ENCODE measurements at regions not wholly inside any gene's neighbourhood (a gene's known extent, or its start where the extent isn't known, plus 50 kb on each side); places are given as distances from the start of the nearest gene placed in this dataset.

- no peaks in the 10 kb centered on the region for H3K9me2 ChIP-seq (replicated peaks; ENCODE audit: low read length)
- H3K4me2 ChIP-seq (ENCODE audit: low read length): no peak overlapping the region
- TF ChIP-seq CTCF (conservative IDR thresholded peaks at IDR 0.05; ENCODE audit: low read depth, low read length) (no peak), EZH2 (IDR thresholded peaks at IDR 0.05; ENCODE audit: low read length, unreplicated experiment) (no peak), EZH2phosphoT487 (IDR thresholded peaks at IDR 0.05; ENCODE audit: borderline replicate concordance, low read length) (no peak)
- no peaks in the 10 kb centered on the region for H3K27me3 ChIP-seq (ENCODE audit: low read length)
- no peaks in the 10 kb centered on the region for H3K9me3 ChIP-seq (ENCODE audit: low read length)
- intact Hi-C loops (cut with micrococcal nuclease): no loop called here
- no peaks in the 10 kb centered on the region for H3F3A ChIP-seq (ENCODE audit: low read length, unreplicated experiment)
- H3K36me3 ChIP-seq (ENCODE audit: low read depth, low read length): no peaks in the 10 kb centered on the region
- no peaks in the 10 kb centered on the region for H3K79me2 ChIP-seq (ENCODE audit: low read length)
- ChIA-PET CTCF (no interaction called here), POLR2A (ENCODE audit: unreplicated experiment) (no interaction called here)
- peaks cover 19% of the 10 kb centered on the region for H3K4me1 ChIP-seq (ENCODE audit: insufficient read depth, low read length)
- H3K27ac ChIP-seq (ENCODE audit: low read length): no peak overlapping the region
- no peak overlapping the region for H2AFZ ChIP-seq (ENCODE audit: low read length)
- H4K20me1 ChIP-seq (ENCODE audit: low read length): no peaks in the 10 kb centered on the region
- H3K9ac ChIP-seq (ENCODE audit: low read length): no peak overlapping the region
- no peak for DNase-seq
- ATAC-seq: no peak
- no TSS peak for BruUV-seq (replicated peaks)
- no peak overlapping the region for H3K4me3 ChIP-seq (ENCODE audit: low read length)
Measured at GRCh38 chr14:23828616-23829015, 125.0 kb upstream of the DHRS4 start.

- H3K36me3 ChIP-seq (ENCODE audit: low read depth, low read length): no peaks in the 10 kb centered on the region
- H4K20me1 ChIP-seq (ENCODE audit: low read length): no peaks in the 10 kb centered on the region
- H3K27ac ChIP-seq (ENCODE audit: low read length): 0 out of 2 replicates have a peak overlapping the region, but pooled peaks have one; percentile 12
- H3K4me3 ChIP-seq (ENCODE audit: low read length): no peak overlapping the region
- H3K9me2 ChIP-seq (replicated peaks; ENCODE audit: low read length): no peaks in the 10 kb centered on the region
- DNase-seq (peak; percentile 96), ATAC-seq (peak; percentile 100)
- H3K27me3 ChIP-seq (ENCODE audit: low read length): no peaks in the 10 kb centered on the region
- no peaks in the 10 kb centered on the region for H3F3A ChIP-seq (ENCODE audit: low read length, unreplicated experiment)
- intact Hi-C loops (cut with micrococcal nuclease): no loop called here
- peaks cover 19% of the 10 kb centered on the region for H3K4me1 ChIP-seq (ENCODE audit: insufficient read depth, low read length)
- ChIA-PET POLR2A (ENCODE audit: unreplicated experiment) (interaction anchor here (0.6 to 0.7 kb wide), 2 partner anchors 28 to 31 kb away, joined by 4 to 8 read pairs; no protein-coding TSS in a partner anchor), CTCF (no interaction called here)
- no peak for TF ChIP-seq CTCF (conservative IDR thresholded peaks at IDR 0.05; ENCODE audit: low read depth, low read length)
- H3K79me2 ChIP-seq (ENCODE audit: low read length): no peaks in the 10 kb centered on the region
- no TSS peak for BruUV-seq (replicated peaks)
- H3K9ac ChIP-seq (ENCODE audit: low read length): no peak overlapping the region
- H2AFZ ChIP-seq (ENCODE audit: low read length): no peak overlapping the region
- peak overlapping the region; percentile 52 for H3K4me2 ChIP-seq (ENCODE audit: low read length)
- no peaks in the 10 kb centered on the region for H3K9me3 ChIP-seq (ENCODE audit: low read length)
Measured at GRCh38 chr14:23829736-23830471, 123.7 kb upstream of the DHRS4 start.

GRCh38 chr14:23831596-23831995 is 122.0 kb upstream of the DHRS4 start:
- Histone ChIP-seq H3K36me3 (ENCODE audit: low read depth, low read length) (no peaks in the 10 kb centered on the region), H3K27ac (ENCODE audit: low read length) (no peak overlapping the region), H3K4me1 (ENCODE audit: insufficient read depth, low read length) (peaks cover 19% of the 10 kb centered on the region), H3K4me3 (ENCODE audit: low read length) (no peak overlapping the region), H3K9ac (ENCODE audit: low read length) (no peak overlapping the region), H2AFZ (ENCODE audit: low read length) (no peak overlapping the region), H3K79me2 (ENCODE audit: low read length) (no peaks in the 10 kb centered on the region), H3K9me2 (replicated peaks; ENCODE audit: low read length) (no peaks in the 10 kb centered on the region), H3K9me3 (ENCODE audit: low read length) (no peaks in the 10 kb centered on the region), H4K20me1 (ENCODE audit: low read length) (no peaks in the 10 kb centered on the region), H3K27me3 (ENCODE audit: low read length) (no peaks in the 10 kb centered on the region), H3K4me2 (ENCODE audit: low read length) (no peak overlapping the region), H3F3A (ENCODE audit: low read length, unreplicated experiment) (no peaks in the 10 kb centered on the region)
- TF ChIP-seq EZH2phosphoT487 (IDR thresholded peaks at IDR 0.05; ENCODE audit: borderline replicate concordance, low read length): no peak
- intact Hi-C loops (cut with micrococcal nuclease): no loop called here
- POLR2A ChIA-PET (ENCODE audit: unreplicated experiment): no interaction called here
- CTCF ChIA-PET: no interaction called here
- DNase-seq: no peak
- ATAC-seq: no peak
- no TSS peak for BruUV-seq (replicated peaks)

All from PC-3 (cell line).